Smooth muscle cell (in vitro differentiated cells): ENCODE measurements at regions not wholly inside any gene's neighbourhood (a gene's known extent, or its start where the extent isn't known, plus 50 kb on each side); places are given as distances from the start of the nearest gene placed in this dataset.

ENCODE experiments used
- DNase-seq: peaks from one replicate; lab custom pipeline; 2025; ENCODE audit not compliant: unreplicated experiment; lab: John Stamatoyannopoulos, UW
- H2AFZ ChIP-seq: fragments of 200-600 bp; sonication (generic); 2 replicates; pipeline ENCODE4 v1.6.0; 2016; ENCODE audit warnings: antibody characterized with exemption, low read depth, mild to moderate bottlenecking
- H3F3A ChIP-seq: fragments of 200-600 bp; sonication (generic); 2 replicates; pipeline ENCODE4 v1.6.0; 2017; ENCODE audit warnings: antibody characterized with exemption, low read depth
- H3K27ac ChIP-seq: fragments of 200-600 bp; sonication (generic); 2 replicates; pipeline ENCODE4 v1.5.1; 2016; ENCODE audit warnings: low read depth, mild to moderate bottlenecking
- H3K27me3 ChIP-seq: fragments of 200-600 bp; sonication (generic); 2 replicates; pipeline ENCODE4 v1.6.1; 2016; ENCODE audit warnings: low read depth, mild to moderate bottlenecking
- H3K36me3 ChIP-seq: fragments of 200-600 bp; sonication (generic); 2 replicates; pipeline ENCODE4 v1.5.1; 2016; ENCODE audit warnings: low read depth
- H3K4me1 ChIP-seq: fragments of 200-600 bp; sonication (generic); 2 replicates; pipeline ENCODE4 v1.5.1; 2016; ENCODE audit warnings: low read depth
- H3K4me2 ChIP-seq: fragments of 200-600 bp; sonication (generic); 2 replicates; pipeline ENCODE4 v1.6.0; 2016; ENCODE audit warnings: mild to moderate bottlenecking
- H3K4me3 ChIP-seq: fragments of 200-600 bp; sonication (generic); 2 replicates; pipeline ENCODE4 v1.5.1; 2016; ENCODE audit warnings: mild to moderate bottlenecking
- H3K79me2 ChIP-seq: fragments of 200-600 bp; sonication (generic); 2 replicates; pipeline ENCODE4 v1.6.0; 2016; ENCODE audit warnings: low read depth, mild to moderate bottlenecking
- H3K9ac ChIP-seq: fragments of 200-600 bp; sonication (generic); 2 replicates; pipeline ENCODE4 v1.6.0; 2016; ENCODE audit warnings: low read depth
- H3K9me3 ChIP-seq: fragments of 200-600 bp; sonication (generic); replicated peaks from 2 replicates; pipeline ENCODE4 v1.5.1; 2016; ENCODE audit warnings: low read depth
- H4K20me1 ChIP-seq: fragments of 200-600 bp; sonication (generic); 2 replicates; pipeline ENCODE4 v1.6.0; 2016; ENCODE audit warnings: low read depth
- WGBS: methylation state at CpG from one replicate; pipeline ENCODE4 v1.1.7; 2016; ENCODE audit warnings: low lambda C conversion rate; 5-methylcytosine and 5-hydroxymethylcytosine counted together
- TF ChIP-seq, protein P1 (sequence below): fragments of 200-600 bp; sonication (generic); IDR thresholded peaks from 2 replicates; pipeline ENCODE4 v1.5.1; 2017; ENCODE audit warnings: borderline replicate concordance, mild to moderate bottlenecking, antibody characterized with exemption; ENCODE audit not compliant: insufficient read depth, poor library complexity, severe bottlenecking

DNA sequence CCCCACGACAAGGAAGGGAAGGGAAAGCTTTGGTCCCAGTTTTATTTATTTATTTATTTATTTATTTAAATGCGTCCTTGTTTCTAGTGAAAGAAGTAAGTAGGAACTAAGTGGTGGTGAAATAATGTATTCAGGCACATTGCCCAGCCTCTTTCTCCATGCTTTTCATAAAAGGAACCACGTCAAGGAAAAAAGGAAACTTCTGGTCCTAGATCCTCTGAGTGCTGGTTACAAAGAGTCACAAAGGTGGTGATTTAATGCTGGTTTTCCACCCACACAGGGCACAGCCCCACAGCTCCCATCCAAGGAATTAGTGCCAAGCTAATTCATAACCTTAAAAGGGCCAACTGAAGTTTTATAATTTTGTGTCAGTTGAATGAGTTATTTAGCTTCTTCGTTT, 206.6 kb upstream of the GYPA start:
- no peak for DNase-seq
- Histone ChIP-seq H3K79me2 (no peaks in the 10 kb centered on the region), H3K9me3 (no peaks in the 10 kb centered on the region), H3K4me2 (no peak overlapping the region), H3K9ac (no peak overlapping the region), H3F3A (no peaks in the 10 kb centered on the region), H3K36me3 (no peaks in the 10 kb centered on the region), H4K20me1 (no peaks in the 10 kb centered on the region), H2AFZ (no peak overlapping the region), H3K4me3 (no peak overlapping the region), H3K27ac (no peak overlapping the region), H3K4me1 (no peaks in the 10 kb centered on the region), H3K27me3 (no peaks in the 10 kb centered on the region)
- 88% methylated on average over 4 of the region's 4 CpGs for WGBS
- TF ChIP-seq, protein P1, sequence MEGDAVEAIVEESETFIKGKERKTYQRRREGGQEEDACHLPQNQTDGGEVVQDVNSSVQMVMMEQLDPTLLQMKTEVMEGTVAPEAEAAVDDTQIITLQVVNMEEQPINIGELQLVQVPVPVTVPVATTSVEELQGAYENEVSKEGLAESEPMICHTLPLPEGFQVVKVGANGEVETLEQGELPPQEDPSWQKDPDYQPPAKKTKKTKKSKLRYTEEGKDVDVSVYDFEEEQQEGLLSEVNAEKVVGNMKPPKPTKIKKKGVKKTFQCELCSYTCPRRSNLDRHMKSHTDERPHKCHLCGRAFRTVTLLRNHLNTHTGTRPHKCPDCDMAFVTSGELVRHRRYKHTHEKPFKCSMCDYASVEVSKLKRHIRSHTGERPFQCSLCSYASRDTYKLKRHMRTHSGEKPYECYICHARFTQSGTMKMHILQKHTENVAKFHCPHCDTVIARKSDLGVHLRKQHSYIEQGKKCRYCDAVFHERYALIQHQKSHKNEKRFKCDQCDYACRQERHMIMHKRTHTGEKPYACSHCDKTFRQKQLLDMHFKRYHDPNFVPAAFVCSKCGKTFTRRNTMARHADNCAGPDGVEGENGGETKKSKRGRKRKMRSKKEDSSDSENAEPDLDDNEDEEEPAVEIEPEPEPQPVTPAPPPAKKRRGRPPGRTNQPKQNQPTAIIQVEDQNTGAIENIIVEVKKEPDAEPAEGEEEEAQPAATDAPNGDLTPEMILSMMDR, result no peak

- TF ChIP-seq, protein P1, result no peak
- WGBS, result 73% methylated on average over 2 of the region's 2 CpGs
Measured at GRCh38 chr4:144350706-144351105, 210.2 kb upstream of the GYPA start.

DNA sequence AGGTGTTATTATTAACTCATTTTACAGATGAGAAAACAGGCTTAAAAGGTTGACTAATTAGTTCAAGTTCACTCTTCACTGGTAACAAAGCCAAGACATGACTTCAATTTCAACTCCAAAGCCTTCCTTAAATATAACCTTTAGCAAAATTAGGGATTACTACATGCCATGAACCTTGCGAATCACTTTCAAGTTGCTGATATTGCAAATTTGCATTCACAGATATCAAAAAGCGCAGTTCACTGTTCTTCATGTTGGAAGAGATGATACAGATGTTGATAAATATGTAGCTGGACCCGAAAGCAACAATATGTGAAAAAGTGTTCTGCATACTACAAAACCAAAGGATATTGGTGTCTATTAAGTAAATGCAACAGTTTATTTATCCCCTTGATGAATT, 210.8 kb upstream of the GYPA start:
- peaks cover 9% of the 10 kb centered on the region for H3K4me1 ChIP-seq
- no peak for DNase-seq
- WGBS, result 83% methylated on average over 3 of the region's 3 CpGs
- H3K4me2 ChIP-seq, result no peak overlapping the region
- H3K27ac ChIP-seq, result no peak overlapping the region
- no peak overlapping the region for H3K4me3 ChIP-seq
- peaks cover 26% of the 10 kb centered on the region for H3K27me3 ChIP-seq
- no peaks in the 10 kb centered on the region for H3K9me3 ChIP-seq
- H3K36me3 ChIP-seq, result no peaks in the 10 kb centered on the region
- no peaks in the 10 kb centered on the region for H3F3A ChIP-seq
- H2AFZ ChIP-seq, result no peak overlapping the region
- no peak overlapping the region for H3K9ac ChIP-seq
- TF ChIP-seq, protein P1, result no peak
- H3K79me2 ChIP-seq, result no peaks in the 10 kb centered on the region
- H4K20me1 ChIP-seq, result no peaks in the 10 kb centered on the region

More at GRCh38 chr4:144350706-144351105, 210.2 kb upstream of the GYPA start:
- Histone ChIP-seq H4K20me1 (no peaks in the 10 kb centered on the region), H3K9ac (no peak overlapping the region), H3K27ac (no peak overlapping the region), H3F3A (no peaks in the 10 kb centered on the region), H3K4me2 (no peak overlapping the region), H3K4me3 (no peak overlapping the region), H2AFZ (no peak overlapping the region), H3K9me3 (no peaks in the 10 kb centered on the region), H3K4me1 (peaks cover 4% of the 10 kb centered on the region), H3K79me2 (no peaks in the 10 kb centered on the region), H3K27me3 (peaks cover 26% of the 10 kb centered on the region), H3K36me3 (no peaks in the 10 kb centered on the region)
- DNase-seq, result no peak

DNA sequence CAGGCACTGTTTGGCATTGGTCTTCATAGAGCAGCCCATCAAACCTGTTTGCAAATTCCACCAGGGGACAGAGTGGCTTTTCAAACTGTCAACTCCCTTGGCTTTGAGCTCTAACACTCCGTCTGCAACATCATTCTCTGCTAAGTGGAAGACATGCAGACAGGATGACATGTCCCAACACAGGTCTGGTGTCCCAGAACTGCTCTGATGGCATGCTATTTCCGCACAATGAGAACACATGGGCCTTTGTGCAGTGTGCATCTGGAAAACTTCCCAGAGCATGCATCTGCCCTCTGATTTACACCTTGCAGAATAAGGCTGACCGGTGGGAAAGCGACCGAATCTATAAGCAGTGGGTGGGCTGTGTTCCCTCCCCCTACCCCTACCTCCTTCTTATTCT, 212.8 kb upstream of the GYPA start:
- H3K4me2 ChIP-seq, result no peak overlapping the region
- WGBS, result 56% methylated on average over 5 of the region's 5 CpGs
- peaks cover 16% of the 10 kb centered on the region for H3F3A ChIP-seq

More for the DNA sequence above, 212.8 kb upstream of the GYPA start:
- Histone ChIP-seq H4K20me1 (no peaks in the 10 kb centered on the region), H3K9ac (no peak overlapping the region), H3K36me3 (no peaks in the 10 kb centered on the region), H3K4me1 (peaks cover 22% of the 10 kb centered on the region), H2AFZ (no peak overlapping the region), H3K27ac (no peak overlapping the region), H3K79me2 (no peaks in the 10 kb centered on the region), H3K4me3 (no peak overlapping the region), H3K9me3 (no peaks in the 10 kb centered on the region), H3K27me3 (peaks cover 26% of the 10 kb centered on the region)
- no peak for DNase-seq
- TF ChIP-seq, protein P1, result no peak
